ENCODE measurements at regions not wholly inside any gene's neighbourhood (a gene's known extent, or its start where the extent isn't known, plus 50 kb on each side); places are given as distances from the start of the nearest gene placed in this dataset.

DNA sequence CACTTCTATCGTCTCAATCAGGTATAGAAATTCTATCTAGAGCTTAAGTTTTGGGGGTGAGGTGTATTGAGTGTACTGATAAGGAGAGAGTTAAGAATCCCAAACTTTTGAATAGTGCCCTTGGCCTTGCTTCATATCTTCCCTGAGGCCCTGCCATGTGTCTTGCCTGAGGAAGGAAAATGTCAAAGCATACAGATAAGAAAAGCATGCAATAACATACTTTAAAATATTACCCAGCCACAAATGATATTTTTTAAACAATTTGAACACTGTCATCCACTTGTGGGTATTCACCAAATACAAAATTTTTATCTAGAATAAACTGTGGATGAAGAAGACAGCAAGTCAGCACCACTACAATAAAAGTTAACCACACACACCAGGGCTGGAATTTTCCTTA is 631.0 kb upstream of the ALCAM start:
- DNase-seq (ENCODE audit: low read depth), result no peak

DNA sequence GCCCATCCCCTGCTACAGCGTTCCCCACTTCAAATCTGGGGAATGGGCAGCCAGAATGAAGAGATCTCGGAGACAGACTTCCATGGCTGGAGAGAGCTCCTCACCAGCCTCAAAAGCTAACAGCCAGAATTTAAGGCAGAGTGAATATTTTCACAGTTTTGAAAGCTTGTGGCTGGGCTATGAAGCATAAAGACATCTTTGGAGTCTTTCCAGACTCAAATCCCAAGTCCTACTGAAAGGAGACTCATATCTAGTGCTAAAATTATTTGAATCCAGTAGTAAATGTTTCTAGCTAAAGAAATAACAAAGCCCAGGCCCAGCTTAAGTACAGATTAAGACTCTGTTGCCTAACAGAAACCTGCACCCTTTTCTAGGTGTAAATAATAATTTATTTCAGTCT is 628.4 kb upstream of the ALCAM start:
- no peak for DNase-seq (ENCODE audit: low read depth)

DNA sequence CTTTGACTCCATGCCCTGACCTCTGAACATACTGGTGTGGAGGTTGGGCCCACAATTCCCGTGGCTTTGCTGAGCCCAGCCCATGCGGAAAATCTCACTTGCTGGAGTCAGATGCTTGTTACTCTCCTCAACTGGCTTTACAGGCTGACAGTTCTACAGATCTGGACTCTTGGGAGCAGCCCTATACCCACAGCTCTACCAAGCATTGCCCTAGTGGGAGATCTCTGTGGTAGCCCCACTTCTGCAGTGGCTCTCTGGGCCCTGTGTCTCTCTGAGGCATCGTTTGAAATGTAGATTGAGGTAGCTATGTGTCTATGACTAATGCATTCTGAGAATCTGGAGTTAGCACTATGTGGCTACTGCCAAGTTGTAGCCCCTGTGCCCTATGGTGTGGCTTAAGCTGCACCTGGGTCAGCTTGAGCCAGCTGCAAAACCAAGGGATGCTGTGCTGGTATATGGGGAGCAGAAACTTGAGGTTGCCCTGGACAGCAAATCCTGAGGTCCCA is 625.8 kb upstream of the ALCAM start:
- DNase-seq (ENCODE audit: low read depth), result no peak

DNA sequence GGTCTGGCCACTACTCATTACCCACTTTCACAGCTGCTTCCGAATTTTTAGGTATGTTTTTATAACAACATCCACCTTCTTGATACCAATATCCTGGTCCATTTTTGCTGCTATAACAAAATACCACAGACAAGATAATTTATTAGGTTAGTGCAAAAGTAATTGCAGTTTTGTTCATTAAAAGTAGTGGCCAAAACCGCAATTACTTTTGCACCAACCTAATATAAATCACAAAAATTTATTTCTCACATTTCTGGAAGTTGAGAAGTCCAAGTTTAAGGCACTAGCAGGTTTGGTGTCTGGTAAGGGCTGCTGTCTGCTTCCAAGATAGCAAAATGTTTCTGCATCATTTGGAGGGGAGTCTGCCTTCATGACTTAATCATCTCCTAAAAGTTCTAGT is 624.7 kb upstream of the ALCAM start:
- no peak for DNase-seq (ENCODE audit: low read depth)

DNA sequence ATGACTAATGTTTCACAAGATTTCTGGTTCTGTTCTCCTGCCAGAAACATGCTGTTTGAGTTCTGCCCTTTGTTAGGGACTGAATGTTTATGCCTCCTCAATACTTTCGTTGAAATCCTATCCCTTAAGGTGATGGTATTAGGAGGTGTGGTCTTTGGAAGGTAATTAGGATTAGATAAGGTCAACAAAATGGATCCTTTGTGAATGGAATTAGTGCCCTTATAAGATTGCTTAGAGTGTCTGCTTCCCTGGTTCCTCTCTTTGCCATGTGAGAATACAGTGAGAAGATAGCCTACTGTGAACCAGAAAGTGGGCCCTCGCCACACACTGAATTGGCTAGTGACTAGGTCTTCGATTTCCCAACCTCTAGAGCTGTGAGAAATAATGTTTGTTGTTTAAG is 621.4 kb upstream of the ALCAM start:
- DNase-seq (ENCODE audit: low read depth), result no peak

DNA sequence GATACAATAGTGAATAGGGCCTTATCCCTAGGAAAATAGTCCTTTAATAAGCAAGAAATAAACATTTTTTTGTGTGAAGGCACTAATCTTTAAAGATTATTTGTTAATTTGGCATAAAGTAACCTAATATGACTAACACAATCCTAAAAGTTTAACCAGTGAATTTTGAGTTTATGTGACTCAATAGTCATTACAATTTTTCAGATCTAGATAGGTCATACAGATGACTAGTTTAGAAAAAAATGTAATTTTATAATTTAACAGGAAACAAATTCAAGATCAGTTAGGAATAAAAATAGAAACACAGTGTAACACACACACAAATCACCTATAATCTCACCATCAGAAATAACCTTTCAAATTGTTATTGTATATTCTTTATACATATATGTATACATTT is 620.7 kb upstream of the ALCAM start:
- DNase-seq (ENCODE audit: low read depth), result no peak

DNA sequence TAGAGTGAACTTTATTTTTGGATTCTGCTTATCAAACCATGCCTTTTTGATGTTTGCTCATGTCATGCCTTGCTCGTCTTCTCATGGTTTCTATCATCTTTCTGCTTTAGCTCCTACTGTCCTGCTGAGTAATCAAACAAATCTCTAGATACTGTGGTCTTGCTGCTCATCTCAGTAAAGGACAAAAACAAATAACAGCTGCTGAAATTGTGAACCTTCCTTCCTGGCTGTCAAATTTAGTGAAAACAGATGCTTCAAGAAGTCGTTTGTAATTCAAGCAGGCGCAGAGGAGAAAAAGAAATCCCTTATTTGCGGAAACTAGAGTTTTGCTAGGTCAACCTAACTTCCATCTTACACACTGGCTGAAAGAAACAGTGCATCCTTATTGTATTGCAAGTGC is 616.1 kb upstream of the ALCAM start:
- DNase-seq (ENCODE audit: low read depth), result no peak

DNA sequence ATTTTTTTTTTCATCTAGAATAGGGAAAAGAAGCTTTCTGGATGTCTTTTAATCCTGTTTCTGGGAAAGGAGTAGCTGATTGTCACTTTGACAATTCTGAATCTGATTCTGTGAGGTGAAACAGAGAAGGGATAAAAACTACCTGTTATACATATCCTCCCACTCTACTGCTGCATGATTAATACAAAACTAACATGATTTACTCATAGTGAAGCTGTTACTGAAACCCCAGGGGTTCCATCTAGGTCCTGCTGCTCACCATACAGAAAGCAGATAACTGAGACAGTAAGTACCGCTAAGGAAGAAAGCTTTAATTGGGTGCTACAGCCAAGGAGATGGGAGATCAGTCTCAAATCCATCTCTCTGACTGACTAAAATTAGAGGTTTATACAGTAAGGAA is 610.9 kb upstream of the ALCAM start:
- DNase-seq (ENCODE audit: low read depth), result no peak

DNA sequence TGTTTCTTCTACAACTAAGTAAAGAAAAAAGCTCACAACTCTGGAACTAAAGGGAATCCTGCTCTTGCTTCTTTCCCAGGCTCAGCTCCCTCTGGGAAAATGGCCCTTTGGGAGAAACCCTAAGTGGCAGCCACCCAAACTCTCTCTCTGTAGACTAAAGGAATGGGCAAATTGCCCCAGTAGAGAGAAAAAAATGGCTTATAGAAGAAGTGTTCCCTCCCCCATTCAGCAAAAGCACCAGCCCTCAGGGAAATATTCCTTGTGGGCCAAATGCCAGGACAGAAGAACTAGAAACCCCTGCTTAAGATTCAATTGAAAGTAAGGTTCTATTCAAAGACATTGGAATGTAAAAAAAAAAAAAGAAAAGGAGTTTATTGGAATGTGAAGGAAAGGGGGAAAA is 603.7 kb upstream of the ALCAM start:
- DNase-seq (ENCODE audit: low read depth), result no peak

DNA sequence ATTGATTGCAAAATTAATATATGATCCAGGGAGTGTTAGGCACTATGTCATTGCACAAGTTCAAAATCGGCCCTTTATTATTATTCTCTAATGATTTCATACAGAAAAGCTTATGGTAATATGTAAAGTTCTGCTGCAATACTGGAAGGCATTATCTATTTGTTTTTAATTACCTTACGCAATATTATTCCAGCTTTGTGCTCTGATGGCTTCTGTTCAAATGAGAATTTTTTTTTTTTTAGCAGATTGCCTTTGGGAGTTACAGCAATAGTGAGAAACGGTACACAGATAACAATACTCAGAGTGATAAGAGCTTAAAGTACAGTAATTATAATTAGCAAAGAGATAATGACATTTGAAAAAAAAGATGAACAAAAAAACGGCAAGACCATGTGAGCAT is 602.2 kb upstream of the ALCAM start:
- no peak for DNase-seq (ENCODE audit: low read depth)

DNA sequence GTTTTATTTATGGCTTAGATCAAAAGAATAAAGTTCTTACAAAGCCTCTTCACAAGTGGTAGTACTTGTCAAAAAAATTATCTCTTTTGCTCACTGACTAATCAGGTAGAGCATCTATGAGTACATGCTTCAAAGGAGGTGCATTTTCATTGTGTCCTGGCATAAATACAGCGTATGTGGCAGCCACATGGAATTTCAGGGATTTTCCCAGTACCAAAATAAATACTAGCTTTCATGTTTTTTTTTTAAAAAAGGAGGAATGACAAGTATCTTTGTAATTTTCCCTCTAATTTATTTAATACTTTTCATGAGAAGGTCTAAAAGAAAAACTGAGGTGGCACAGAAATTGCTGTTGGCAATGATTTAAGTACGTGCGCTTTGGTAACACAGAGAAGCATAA is 597.8 kb upstream of the ALCAM start:
- no peak for DNase-seq (ENCODE audit: low read depth)

DNA sequence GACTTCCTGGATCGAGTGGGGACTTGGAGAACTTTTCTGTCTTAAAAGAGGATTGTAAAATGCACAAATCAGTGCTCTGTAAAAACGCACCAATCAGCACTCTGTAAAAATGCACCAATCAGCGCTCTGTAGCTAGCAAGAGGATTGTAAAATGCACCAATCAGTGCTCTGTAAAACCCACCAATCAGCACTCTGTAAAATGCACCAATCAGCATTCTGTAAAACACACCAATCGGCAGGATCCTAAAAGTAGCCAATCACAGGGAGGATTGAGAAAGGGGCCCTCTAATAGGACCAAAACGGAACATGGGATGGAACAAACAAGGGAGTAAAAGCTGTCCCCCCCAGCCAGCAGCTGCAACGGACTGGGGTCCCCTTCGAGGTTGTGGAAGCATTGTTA is 587.4 kb upstream of the ALCAM start:
- no peak for DNase-seq (ENCODE audit: low read depth)

DNA sequence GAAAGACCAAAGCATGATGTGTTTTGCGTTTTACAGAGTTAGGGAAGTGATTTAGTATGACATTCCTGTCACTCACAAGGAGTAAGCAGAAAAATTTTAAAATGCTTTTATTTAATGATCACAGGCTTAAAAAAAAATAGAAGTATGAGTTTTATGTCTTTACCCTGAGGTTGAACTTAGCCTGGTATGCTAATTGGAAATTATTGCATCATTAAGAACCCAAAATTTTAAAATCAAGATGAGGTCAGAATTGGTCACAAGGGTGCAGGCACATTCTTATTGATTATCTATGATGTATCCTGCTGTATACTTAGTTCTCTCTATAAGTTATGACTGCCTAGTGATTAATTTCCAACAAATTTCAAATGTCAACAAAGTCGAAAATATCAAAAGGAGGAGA is 585.6 kb upstream of the ALCAM start:
- no peak for DNase-seq (ENCODE audit: low read depth)

DNA sequence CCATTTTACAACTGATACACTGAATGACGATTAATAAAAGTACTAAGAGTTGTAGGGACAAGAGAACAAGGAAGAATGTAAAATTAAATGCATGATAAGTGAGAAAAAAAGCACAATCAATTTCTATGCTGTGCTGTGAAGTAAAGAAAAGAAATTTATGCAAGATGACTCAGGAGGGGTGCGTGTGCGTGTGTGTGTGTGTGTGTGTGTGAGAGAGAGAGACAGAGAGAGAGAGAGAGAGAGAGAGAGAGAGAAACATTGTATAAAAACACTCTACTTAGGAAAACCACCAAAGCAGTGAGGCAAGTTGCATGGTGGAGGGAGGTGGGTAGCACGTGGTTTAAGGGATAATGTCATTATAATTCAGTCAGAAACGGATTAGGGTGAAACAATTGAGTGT is 580.8 kb upstream of the ALCAM start:
- DNase-seq (ENCODE audit: low read depth), result no peak

DNA sequence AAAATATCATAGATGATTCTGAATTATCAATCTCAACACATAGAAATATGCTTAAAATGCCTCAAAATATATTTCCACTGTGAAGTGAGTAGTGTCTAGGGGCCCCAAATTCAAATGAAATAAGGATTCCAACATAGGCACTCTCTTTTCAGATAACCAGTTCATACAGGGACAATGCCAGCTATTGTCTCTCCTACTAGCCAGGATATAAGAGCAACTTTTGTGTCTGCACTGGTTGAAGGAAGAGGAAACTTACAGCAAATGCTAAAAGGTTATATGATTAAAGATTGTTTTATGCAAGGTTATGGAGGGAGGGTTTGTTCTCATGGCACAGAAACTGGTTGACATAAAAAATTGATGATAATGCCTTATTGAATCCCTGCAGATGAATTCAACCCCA is 579.4 kb upstream of the ALCAM start:
- DNase-seq (ENCODE audit: low read depth), result no peak

DNA sequence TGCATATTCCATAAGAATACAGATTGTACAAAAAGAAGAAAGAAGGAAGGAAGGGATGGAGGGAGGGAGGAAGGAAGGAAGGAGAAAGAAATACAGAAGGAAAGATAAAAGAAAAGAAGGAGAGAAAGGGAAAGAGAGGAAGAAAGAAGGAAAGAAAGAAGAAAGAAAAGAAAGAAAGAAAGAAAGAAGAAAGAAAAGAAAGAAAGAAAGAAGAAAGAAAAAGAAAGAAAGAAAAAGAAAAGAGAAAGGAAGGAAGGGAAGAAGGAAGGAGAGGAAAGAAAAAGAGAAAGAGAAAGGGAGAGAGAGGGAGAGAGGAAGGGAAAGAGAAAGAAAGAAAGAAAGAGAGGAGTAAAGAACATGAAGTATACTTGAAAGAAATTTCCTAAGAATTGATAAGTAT is 577.9 kb upstream of the ALCAM start:
- no peak for DNase-seq (ENCODE audit: low read depth)

DNA sequence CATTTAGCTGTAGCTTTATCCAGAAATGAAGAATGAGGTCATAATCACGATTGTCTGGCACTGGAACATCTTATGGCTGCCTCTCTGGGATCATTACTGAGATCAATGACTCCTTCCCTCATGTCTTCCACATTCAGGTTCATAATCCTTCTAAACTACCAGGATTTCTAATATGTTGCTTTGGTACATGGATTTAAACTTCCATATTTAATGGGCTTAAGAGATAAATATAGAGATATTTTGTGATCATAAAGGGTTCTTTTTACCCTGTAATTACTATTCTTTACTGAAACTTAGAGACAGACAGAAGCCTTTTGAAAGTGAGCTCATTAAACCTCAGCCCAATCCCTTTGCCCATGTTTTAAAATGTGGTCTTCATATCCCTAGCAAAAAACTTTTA is 575.4 kb upstream of the ALCAM start:
- DNase-seq (ENCODE audit: low read depth), result no peak

DNA sequence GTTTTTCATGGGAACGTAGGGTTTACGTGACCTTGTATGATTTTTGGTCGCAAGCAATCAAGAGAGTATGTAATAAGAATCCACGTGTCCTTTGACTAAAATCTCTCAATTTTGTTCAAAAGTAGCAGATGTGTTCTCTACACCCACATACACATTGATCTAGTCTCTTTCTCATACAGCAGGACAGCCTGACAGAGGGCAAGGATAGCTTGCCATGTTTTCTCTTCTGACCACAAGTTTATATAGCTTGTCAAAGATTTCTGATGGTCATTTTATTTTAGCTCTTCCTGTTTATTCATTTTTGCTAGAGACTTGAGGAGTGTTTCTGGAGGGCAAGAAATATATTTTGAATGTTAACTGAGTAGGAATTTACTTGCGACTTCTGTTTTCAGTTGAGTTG is 570.2 kb upstream of the ALCAM start:
- DNase-seq (ENCODE audit: low read depth), result no peak

DNA sequence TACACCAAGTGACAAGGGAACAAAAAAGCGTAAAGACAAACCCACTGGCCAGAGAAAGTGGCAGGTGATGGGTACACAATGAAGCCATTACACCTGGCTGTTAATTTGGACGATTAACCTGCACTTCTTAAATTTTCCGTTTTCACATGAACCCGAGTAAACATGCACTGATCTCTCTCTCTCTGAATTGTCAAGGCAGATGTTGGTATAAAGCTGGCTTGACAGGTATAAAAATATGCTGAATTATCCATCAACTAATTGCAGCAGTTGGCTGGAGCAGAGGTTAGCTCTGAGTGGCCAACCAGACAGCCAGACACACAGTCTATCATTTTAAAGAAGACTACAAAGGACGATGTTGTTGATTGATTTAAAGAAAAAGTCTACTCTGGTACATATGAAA is 561.7 kb upstream of the ALCAM start:
- DNase-seq (ENCODE audit: low read depth), result no peak

DNA sequence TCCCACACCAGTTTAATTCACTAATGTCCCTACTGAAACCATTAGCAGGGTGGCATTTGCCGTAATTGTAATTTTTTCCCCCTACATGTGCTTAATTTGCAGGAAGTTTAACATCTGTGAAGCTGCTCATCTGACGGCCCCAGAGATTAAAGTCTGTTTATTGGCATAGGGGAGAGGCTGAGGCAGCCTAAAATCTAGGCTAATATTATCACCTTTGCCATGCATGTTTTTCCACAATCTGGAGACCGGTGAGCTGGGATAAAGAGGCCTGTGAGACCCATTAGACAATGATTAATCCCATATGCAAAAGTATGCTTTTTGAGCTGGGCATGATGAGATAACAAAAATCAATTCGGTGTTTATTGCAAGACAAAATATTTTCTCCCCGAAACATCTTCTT is 561.2 kb upstream of the ALCAM start:
- DNase-seq (ENCODE audit: low read depth), result no peak

DNA sequence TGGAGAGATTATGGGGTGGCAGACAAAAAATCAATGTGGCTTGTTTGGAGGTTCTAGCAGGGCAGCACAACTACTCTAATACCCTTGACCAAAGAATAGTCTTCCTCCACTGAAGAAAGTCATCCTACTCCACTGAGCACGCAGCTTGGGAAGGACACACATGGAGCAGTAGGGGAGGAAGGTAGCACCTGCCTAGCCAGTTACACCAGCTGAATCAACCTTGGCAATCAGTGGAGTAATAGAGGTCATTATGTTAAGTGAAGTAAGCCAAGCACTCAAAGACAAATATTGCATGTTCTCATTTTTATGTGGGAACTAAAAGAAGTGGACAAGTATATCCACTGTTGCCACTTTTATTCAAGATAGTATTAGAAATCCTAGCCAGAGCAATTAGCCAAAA is 555.8 kb upstream of the ALCAM start:
- DNase-seq (ENCODE audit: low read depth), result no peak

DNA sequence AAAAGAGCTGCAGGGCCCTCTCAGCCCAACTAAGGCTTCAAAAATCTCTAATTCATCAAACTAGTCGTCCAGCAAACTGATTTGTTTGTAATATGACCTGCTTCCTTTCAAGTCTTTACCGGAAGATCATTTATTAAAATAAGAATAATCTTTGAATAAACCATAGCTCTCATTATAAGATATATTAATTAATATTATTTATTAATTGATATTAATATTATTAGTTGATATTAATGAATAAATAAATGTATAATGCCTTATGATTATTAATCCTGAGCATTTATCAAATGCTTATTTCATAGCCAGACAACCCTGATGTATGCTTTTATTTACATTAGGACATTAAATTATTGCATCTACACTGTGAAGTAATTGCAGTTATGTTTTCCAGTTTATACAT is 550.7 kb upstream of the ALCAM start:
- DNase-seq (ENCODE audit: low read depth), result no peak

DNA sequence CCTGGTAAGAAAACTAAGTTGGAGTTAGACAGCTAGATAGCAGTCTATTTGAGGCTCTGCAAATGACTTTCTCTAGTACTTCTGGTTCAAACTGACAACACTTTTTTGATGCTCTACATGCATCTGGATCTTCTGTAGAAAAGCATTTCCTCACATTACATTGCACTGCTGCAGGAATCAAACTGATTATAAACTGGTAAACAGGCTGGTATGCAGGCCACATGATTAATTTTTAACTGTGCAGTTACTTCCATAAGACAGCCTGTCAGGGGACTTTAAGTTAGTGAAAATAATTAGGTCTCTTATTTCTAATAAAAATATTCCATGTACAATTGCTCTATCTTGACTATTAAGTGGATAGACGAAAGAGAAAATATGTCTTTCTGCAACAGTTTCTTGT is 550.0 kb upstream of the ALCAM start:
- no peak for DNase-seq (ENCODE audit: low read depth)

DNA sequence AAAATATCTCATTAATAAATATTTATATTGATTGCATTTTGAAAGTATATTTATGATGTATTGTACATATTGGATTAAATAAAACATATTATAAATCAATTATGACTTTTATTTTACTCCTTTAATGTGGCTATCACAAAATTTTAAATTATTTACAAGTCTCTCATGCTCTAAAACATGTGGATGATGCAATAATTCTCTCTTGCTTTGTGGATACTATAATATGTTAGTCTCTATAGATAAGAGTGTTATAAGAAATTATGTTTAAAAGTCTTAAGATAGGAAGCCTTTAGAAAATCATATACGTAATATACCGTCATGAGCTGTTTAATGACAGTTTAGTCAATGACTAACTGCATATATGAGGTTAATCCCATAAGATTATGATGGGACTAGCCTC is 547.4 kb upstream of the ALCAM start:
- DNase-seq (ENCODE audit: low read depth), result no peak

DNA sequence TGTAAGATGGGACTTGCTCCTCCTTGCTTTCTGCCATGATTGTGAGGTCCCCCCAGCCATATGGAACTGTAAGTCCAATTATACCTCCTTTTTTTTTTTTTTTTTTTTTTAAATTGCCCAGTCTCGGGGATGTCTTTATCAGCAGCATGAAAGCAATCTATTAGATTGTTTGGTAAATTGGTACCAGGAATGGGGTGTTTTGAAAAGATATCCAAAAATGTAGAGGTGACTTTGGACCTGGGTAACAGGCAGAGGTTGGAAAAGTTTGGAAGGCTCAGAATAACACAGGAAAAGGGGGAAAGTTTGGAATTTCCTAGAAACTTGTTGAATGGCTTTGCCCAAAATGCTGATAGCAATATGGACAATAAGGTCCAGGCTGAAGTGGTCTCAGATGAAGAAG is 545.8 kb upstream of the ALCAM start:
- no peak for DNase-seq (ENCODE audit: low read depth)
